KMS-11 (cell line): ENCODE measurements at regions not wholly inside any gene's neighbourhood (a gene's known extent, or its start where the extent isn't known, plus 50 kb on each side); places are given as distances from the start of the nearest gene placed in this dataset.
A peak's percentile ranks its signal among the peaks of the same experiment; 100 is the strongest.
"Not testable (repeated sequence)": the region's sequence is repeated elsewhere in the genome, so short reads cannot be mapped to it uniquely, and the experiment has no call there.

Experiments used
- H2AFZ ChIP-seq: fragments of 200-600 bp; sonication (generic); 2 replicates; pipeline ENCODE4 v1.6.1; 2016; ENCODE audit warnings: antibody characterized with exemption, mixed run types, low read depth
- H3K27ac ChIP-seq: fragments of 200-600 bp; sonication (generic); 2 replicates; pipeline ENCODE4 v1.6.1; 2016; ENCODE audit warnings: mild to moderate bottlenecking, mixed run types
- H3K27me3 ChIP-seq: fragments of 200-600 bp; sonication (generic); 2 replicates; pipeline ENCODE4 v1.6.1; 2017; ENCODE audit warnings: mild to moderate bottlenecking, low read depth, mixed run types, moderate library complexity; ENCODE audit not compliant: insufficient read depth
- H3K36me3 ChIP-seq: fragments of 200-600 bp; sonication (generic); 2 replicates; pipeline ENCODE4 v1.6.1; 2017; ENCODE audit warnings: mild to moderate bottlenecking, mixed run types; ENCODE audit not compliant: insufficient read depth
- H3K4me1 ChIP-seq: fragments of 200-600 bp; sonication (generic); 2 replicates; pipeline ENCODE4 v1.6.1; 2016; ENCODE audit warnings: mild to moderate bottlenecking, low read depth, mixed run types; ENCODE audit not compliant: poor library complexity, severe bottlenecking
- H3K4me2 ChIP-seq: fragments of 200-600 bp; sonication (generic); 2 replicates; pipeline ENCODE4 v1.7.0; 2016; ENCODE audit warnings: mild to moderate bottlenecking, mixed run types
- H3K4me3 ChIP-seq: fragments of 200-600 bp; sonication (generic); IDR thresholded peaks from 2 replicates; pipeline ENCODE4 v1.6.1; 2017; ENCODE audit warnings: low read depth, low read length, mixed read lengths; ENCODE audit not compliant: insufficient read depth
- H3K79me2 ChIP-seq: fragments of 200-600 bp; sonication (generic); 2 replicates; pipeline ENCODE4 v1.6.1; 2016; ENCODE audit warnings: low read depth, mixed run types; ENCODE audit not compliant: insufficient read depth
- H3K9ac ChIP-seq: fragments of 200-600 bp; sonication (generic); 2 replicates; pipeline ENCODE4 v1.6.1; 2016; ENCODE audit warnings: mild to moderate bottlenecking, mixed run types
- H4K20me1 ChIP-seq: fragments of 200-600 bp; sonication (generic); 2 replicates; pipeline ENCODE4 v1.6.1; 2016; ENCODE audit warnings: mild to moderate bottlenecking, mixed run types; ENCODE audit not compliant: insufficient read depth
- TF ChIP-seq, protein P1 (sequence below): fragments of 200-600 bp; sonication (generic); conservative IDR thresholded peaks from 2 replicates; pipeline ENCODE4 v1.6.1; 2017; ENCODE audit warnings: low read depth, mild to moderate bottlenecking, antibody characterized with exemption, low read length, moderate library complexity, mixed read lengths

DNA sequence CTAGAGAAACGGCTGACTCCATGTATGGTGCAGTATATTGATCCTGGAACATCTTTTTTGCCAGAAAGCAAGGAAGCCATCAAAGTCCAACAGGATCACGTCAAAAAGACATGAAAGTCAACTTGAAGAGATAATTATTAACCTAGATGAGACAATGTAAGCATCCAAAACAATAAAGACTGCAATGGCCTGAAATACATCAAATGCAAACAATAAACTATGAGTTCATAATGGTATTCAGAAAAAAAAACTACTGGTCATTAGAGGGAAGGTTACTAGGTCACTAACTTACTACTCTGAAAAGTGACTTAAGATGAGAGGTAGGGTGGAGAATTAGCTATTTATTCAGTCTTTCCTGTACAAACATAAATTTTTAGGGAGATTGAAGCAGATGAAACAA is 75.3 kb upstream of the OR4F16 start:
- not testable (repeated sequence) for H3K27ac ChIP-seq, H3K4me1 ChIP-seq, H3K4me2 ChIP-seq, H4K20me1 ChIP-seq, H2AFZ ChIP-seq, H3K79me2 ChIP-seq, H3K36me3 ChIP-seq, H3K27me3 ChIP-seq, H3K9ac ChIP-seq, H3K4me3 ChIP-seq

DNA sequence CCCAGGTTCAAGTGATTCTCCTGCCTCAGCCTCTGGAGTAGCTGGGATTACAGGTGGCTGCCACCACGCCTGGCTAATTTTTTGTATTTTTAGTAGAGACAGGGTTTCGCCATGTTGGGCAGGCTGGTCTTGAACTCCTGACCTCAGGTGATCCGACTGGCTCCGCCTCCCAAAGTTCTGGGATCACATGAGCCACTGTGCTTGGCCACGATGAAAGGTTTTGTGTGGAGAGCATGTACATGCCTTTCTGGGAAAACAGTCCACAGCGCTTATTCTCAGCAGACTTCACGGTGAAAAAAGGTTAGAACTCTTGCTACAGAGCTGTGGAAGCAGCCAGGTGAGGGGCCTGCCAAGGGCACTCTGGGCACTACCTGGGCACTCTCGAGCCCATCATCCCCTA is 85.0 kb upstream of the OR4F16 start:
- H3K4me3 ChIP-seq, H3K36me3 ChIP-seq, H4K20me1 ChIP-seq, H2AFZ ChIP-seq, H3K27me3 ChIP-seq, H3K4me1 ChIP-seq, H3K4me2 ChIP-seq, H3K9ac ChIP-seq, H3K27ac ChIP-seq, H3K79me2 ChIP-seq: not testable (repeated sequence)

DNA sequence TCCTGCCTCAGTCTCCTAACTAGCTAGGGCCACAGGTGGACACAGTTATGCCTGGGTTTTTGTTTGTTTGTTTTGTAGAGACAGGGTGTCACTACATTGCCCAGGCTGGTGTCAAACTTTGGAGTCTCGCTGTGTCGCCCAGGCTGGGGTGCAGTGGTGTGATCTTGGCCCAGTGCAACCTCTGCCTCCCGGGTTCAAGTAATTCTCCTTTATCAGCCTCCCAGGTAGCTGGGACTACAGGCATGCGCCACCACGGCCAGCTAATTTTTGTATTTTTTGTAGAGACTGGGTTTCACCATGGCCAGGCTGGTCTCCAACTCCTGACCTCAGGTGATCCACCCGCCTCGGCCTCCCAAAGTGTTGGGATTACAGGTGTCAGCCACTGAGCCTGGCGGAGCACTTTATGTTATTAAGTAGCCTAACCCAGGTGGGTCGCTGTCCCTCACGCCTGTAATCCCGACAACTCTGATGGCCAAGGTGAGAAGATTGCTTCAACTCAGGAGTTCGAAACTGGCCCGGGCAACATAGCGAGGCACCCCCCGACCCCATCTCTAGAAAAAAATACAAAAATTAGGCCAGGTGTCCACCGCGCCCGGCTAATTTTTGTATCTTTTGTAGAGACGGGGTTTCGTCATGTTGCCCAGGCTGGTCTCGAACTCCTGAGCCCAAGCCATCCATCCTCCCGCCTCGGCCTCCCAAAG is 91.2 kb upstream of the OR4F16 start:
- Histone ChIP-seq H3K27ac (peak overlapping the region; percentile 88), H3K9ac (peak overlapping the region; percentile 86), H3K4me2 (peak overlapping the region; percentile 71)
- H3K79me2 ChIP-seq, H3K4me1 ChIP-seq, H3K4me3 ChIP-seq, H3K36me3 ChIP-seq, H2AFZ ChIP-seq, H4K20me1 ChIP-seq, H3K27me3 ChIP-seq: not testable (repeated sequence)

DNA sequence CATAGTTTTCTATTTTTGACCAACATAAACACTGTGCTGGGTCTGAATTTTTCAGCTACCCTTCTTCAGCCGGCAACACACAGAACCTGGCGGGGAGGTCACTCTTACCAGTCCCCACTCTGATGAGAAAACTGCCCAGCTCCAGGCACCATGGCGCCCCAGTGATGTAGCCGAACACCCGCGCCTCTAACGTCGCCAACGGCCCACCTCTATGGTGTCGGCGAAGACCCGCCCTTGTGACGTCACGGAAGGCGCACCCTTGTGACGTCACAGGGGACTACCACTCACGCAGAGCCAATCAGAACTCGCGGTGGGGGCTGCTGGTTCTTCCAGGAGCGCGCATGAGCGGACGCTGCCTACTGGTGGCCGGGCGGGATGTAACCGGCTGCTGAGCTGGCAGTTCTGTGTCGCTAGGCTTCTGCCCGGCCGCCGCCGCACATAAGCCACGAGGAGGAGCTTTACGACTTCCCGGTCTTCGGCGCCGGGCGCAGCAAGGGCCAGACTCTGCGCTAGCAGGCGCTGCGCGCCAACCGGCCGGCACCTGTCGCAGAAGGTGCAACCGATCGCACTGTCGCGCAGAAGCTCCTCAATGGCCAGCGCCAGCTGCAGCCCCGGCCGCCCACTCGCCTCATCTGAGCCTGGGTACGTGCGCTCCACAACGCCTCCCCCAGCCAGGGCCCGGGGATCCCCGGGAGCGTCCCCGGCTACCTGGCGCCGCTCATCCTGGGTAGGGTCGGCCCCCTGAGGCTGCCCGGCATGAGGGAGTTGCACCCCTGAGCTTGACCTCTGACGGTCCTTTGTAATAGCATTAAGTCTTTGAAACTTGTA is 92.2 kb upstream of the OR4F16 start:
- not testable (repeated sequence) for H3K27me3 ChIP-seq, H3K79me2 ChIP-seq, H3K4me3 ChIP-seq, H4K20me1 ChIP-seq, H3K36me3 ChIP-seq, H3K4me1 ChIP-seq
- peak overlapping the region; percentile 88 for H3K27ac ChIP-seq
- peak overlapping the region; percentile 86 for H3K9ac ChIP-seq
- H2AFZ ChIP-seq: peak overlapping the region; percentile 81
- H3K4me2 ChIP-seq: peak overlapping the region; percentile 75

DNA sequence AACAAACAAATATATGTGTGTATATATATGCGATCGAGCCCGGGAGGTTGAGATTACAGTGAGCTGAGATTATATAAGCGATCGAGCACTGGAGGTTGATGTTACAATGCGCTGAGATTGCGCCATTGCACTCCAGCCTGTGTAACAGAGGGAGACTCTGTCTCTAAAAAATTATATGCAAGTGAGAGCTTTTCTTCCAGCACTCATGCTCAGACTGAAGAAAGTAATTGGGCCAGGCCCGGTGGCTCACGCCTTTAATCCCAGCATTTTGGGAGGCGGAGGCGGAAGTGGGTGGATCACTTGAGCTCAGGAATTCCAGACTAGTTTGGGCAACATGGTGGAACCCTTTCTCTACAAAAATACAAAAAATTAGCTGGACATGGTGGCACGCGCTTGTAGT is 93.2 kb upstream of the OR4F16 start:
- H3K36me3 ChIP-seq, H3K27ac ChIP-seq: not testable (repeated sequence)
- H3K4me2 ChIP-seq: peak overlapping the region; percentile 50

DNA sequence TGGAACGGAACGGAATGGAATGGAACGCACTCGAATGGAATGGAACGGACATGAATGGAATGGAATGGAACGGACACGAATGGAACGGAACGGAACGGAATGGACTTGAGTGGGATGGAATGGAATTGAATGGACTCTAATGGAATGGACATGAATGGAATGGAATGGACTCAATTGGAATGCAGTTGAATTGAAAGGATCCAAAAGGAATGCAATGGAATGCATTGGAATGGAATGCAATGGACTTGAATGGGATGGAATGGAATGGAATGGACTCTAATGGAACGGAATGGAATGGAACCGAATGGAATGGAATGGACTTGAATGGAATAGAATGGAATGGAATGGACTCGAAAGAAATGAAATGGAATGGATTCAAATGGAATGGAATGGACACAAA is 102.4 kb upstream of the OR4F16 start:
- H3K4me1 ChIP-seq: no peaks in the 10 kb centered on the region
- H3K36me3 ChIP-seq: no peaks in the 10 kb centered on the region; the same call in 1 of the 2 replicates
- H3K4me3 ChIP-seq: no peak overlapping the region
- H3K9ac ChIP-seq: no peak overlapping the region
- no peaks in the 10 kb centered on the region for H4K20me1 ChIP-seq
- H2AFZ ChIP-seq: no peak overlapping the region
- H3K27me3 ChIP-seq: no peaks in the 10 kb centered on the region
- no peak overlapping the region for H3K4me2 ChIP-seq
- TF ChIP-seq, protein P1, sequence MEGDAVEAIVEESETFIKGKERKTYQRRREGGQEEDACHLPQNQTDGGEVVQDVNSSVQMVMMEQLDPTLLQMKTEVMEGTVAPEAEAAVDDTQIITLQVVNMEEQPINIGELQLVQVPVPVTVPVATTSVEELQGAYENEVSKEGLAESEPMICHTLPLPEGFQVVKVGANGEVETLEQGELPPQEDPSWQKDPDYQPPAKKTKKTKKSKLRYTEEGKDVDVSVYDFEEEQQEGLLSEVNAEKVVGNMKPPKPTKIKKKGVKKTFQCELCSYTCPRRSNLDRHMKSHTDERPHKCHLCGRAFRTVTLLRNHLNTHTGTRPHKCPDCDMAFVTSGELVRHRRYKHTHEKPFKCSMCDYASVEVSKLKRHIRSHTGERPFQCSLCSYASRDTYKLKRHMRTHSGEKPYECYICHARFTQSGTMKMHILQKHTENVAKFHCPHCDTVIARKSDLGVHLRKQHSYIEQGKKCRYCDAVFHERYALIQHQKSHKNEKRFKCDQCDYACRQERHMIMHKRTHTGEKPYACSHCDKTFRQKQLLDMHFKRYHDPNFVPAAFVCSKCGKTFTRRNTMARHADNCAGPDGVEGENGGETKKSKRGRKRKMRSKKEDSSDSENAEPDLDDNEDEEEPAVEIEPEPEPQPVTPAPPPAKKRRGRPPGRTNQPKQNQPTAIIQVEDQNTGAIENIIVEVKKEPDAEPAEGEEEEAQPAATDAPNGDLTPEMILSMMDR: no peak
- H3K79me2 ChIP-seq: no peaks in the 10 kb centered on the region
- H3K27ac ChIP-seq: no peak overlapping the region

More for the DNA sequence above, 93.2 kb upstream of the OR4F16 start:
- not testable (repeated sequence) for H3K4me1 ChIP-seq, H3K9ac ChIP-seq, H4K20me1 ChIP-seq, H3K27me3 ChIP-seq, H3K4me3 ChIP-seq, H2AFZ ChIP-seq, H3K79me2 ChIP-seq

DNA sequence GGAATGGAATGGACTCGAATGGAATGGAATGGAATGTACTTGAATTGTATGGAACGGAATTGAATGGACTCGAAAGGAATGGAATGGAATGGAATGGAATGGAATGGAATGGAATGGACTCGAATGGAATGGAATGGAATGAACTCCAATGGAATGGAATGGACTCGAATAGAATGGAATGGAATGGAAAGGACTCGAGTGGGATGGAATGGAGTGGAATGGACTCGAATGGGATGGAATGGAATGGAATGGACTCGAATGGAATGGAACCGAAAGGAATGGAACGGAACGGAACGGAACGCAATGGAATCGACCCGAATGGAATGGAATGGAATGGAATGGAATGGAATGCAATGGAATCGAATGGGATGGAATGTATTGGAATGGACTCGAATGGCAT is 103.2 kb upstream of the OR4F16 start:
- not testable (repeated sequence) for H3K4me1 ChIP-seq, H3K27me3 ChIP-seq, H2AFZ ChIP-seq, H3K9ac ChIP-seq, H3K79me2 ChIP-seq, H3K27ac ChIP-seq, H3K36me3 ChIP-seq, H3K4me2 ChIP-seq, H3K4me3 ChIP-seq, H4K20me1 ChIP-seq

DNA sequence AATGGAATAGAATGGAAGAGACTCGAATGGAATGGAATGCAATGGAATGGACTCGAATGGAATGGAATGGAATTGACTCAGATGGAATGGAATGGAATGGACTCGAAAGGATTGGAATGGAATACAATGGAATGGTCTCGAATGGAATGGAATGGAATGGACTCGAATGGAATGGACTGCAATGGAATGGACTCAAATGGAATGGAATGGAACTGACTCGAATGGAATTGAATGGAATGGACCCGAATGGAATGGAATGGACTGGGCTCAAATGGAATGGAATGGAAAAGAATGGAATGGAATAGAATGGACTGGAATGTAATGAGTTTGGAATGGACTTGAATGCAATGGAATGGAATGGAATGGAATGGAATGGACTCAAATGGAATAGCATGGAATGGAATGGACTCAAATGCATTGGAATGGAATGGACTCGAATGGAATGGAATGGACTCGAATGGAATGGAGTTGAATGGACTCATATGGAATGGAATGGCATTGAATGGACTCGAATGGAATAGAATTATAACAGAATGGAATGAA is 104.0 kb upstream of the OR4F16 start:
- H3K4me2 ChIP-seq, H3K27ac ChIP-seq, H3K9ac ChIP-seq, H3K27me3 ChIP-seq, H3K36me3 ChIP-seq, H2AFZ ChIP-seq, H3K4me3 ChIP-seq, H3K79me2 ChIP-seq, H4K20me1 ChIP-seq, H3K4me1 ChIP-seq: not testable (repeated sequence)

DNA sequence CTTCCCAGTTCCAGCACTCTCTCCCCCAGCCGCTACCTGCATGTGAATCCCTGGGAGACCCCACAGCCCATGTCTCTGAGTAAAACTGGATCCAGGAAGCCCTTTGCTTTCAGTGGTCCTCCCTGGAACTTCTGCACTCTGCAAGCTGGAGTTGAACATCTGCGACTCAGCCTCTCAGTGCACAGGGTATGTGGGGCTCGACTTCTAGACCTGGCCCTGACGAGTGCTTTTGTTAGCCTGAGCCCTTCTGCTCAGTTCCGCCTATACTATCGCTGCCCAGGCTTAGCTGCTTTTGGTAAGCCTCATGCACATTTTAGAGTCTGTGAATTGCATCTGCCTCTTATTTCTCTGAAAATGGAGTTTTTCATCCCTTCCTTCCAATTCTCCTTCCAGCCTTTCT is 107.9 kb upstream of the OR4F16 start:
- H3K4me2 ChIP-seq, H3K79me2 ChIP-seq, H4K20me1 ChIP-seq, H2AFZ ChIP-seq, H3K9ac ChIP-seq, H3K27ac ChIP-seq, H3K36me3 ChIP-seq, H3K4me1 ChIP-seq, H3K27me3 ChIP-seq, H3K4me3 ChIP-seq: not testable (repeated sequence)
